PC-3 (cell line): ENCODE measurements at regions not wholly inside any gene's neighbourhood (a gene's known extent, or its start where the extent isn't known, plus 50 kb on each side); places are given as distances from the start of the nearest gene placed in this dataset.

Experiments
- EZH2 ChIP-seq: fragments of 300-600 bp; sonication (generic); IDR thresholded peaks from one replicate; pipeline ENCODE4 v1.6.1; 2017; ENCODE audit warnings: antibody characterized with exemption, mild to moderate bottlenecking, low read length; ENCODE audit not compliant: unreplicated experiment
- EZH2phosphoT487 ChIP-seq: fragments of 300-600 bp; sonication (generic); IDR thresholded peaks from 2 replicates; pipeline ENCODE4 v1.6.1; 2018; ENCODE audit warnings: mild to moderate bottlenecking, antibody characterized with exemption, low read length, borderline replicate concordance
- TF ChIP-seq, protein P1 (sequence below): fragments of 300-600 bp; sonication (generic); conservative IDR thresholded peaks from 2 replicates; pipeline ENCODE4 v1.5.1; 2017; ENCODE audit warnings: antibody characterized with exemption, low read depth, mild to moderate bottlenecking, low read length

GRCh38 chr21:28635541-28635940 is 357.1 kb downstream of the LTN1 start:
- TF ChIP-seq EZH2 (no peak), EZH2phosphoT487 (no peak)
- TF ChIP-seq, protein P1, sequence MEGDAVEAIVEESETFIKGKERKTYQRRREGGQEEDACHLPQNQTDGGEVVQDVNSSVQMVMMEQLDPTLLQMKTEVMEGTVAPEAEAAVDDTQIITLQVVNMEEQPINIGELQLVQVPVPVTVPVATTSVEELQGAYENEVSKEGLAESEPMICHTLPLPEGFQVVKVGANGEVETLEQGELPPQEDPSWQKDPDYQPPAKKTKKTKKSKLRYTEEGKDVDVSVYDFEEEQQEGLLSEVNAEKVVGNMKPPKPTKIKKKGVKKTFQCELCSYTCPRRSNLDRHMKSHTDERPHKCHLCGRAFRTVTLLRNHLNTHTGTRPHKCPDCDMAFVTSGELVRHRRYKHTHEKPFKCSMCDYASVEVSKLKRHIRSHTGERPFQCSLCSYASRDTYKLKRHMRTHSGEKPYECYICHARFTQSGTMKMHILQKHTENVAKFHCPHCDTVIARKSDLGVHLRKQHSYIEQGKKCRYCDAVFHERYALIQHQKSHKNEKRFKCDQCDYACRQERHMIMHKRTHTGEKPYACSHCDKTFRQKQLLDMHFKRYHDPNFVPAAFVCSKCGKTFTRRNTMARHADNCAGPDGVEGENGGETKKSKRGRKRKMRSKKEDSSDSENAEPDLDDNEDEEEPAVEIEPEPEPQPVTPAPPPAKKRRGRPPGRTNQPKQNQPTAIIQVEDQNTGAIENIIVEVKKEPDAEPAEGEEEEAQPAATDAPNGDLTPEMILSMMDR, result no peak
